ENCODE measurements at regions not wholly inside any gene's neighbourhood (a gene's known extent, or its start where the extent isn't known, plus 50 kb on each side); places are given as distances from the start of the nearest gene placed in this dataset.

DNA sequence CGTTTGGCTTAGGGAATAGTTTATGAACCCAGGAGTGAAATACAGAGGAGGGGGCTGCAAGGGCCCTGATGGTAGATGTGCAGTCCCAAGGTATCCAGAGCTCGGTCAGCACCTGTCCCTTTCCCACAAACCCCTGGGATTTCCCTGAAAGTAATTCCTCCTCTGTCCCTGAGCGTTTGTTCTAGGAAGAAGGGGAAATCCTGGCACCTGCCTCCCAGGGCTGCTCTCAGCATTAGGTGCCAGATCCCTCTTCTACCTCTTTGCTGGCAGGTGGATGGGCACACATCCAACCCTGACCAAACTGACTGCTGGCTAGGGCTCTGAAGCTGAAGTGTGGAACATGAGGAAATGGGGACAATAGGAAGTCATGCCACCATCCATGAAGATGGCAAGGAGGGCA, 824.0 kb downstream of the SLC4A3 start:
- TF ChIP-seq, protein P1, sequence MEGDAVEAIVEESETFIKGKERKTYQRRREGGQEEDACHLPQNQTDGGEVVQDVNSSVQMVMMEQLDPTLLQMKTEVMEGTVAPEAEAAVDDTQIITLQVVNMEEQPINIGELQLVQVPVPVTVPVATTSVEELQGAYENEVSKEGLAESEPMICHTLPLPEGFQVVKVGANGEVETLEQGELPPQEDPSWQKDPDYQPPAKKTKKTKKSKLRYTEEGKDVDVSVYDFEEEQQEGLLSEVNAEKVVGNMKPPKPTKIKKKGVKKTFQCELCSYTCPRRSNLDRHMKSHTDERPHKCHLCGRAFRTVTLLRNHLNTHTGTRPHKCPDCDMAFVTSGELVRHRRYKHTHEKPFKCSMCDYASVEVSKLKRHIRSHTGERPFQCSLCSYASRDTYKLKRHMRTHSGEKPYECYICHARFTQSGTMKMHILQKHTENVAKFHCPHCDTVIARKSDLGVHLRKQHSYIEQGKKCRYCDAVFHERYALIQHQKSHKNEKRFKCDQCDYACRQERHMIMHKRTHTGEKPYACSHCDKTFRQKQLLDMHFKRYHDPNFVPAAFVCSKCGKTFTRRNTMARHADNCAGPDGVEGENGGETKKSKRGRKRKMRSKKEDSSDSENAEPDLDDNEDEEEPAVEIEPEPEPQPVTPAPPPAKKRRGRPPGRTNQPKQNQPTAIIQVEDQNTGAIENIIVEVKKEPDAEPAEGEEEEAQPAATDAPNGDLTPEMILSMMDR (IDR thresholded peaks at IDR 0.05; ENCODE audit: insufficient read depth, low read depth, low read length), result no peak
- TF ChIP-seq EZH2 (IDR thresholded peaks at IDR 0.05; ENCODE audit: insufficient read depth, low read length), result no peak
